ENCODE measurements at regions not wholly inside any gene's neighbourhood (a gene's known extent, or its start where the extent isn't known, plus 50 kb on each side); places are given as distances from the start of the nearest gene placed in this dataset.

DNA sequence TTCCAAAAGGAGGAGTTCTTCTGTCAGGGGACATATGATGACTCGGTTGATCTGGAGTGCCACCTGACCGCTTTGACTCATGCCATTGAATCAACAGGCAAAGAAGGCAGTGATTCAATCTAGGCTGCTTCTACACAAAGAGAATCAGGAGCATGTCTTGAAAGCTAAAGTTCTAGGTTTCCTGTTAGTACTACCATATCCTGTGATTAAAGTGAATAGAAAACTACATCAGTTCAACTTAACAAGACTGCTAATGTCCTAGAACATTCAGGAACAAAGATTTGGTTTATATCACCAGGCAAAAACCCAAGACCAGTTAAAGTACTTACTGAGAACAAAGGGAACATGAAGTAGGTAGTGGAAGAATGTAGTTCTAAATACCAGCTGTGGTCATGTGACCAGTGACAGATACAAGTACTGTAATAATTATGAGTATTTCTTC lies 216.8 kb upstream of the SGK1 start:
- Histone ChIP-seq H3K9ac (no peak overlapping the region), H3K4me3 (IDR thresholded peaks at IDR 0.05; ENCODE audit: insufficient read depth, low read depth, low read length) (no peak overlapping the region), H2AFZ (ENCODE audit: low read depth) (no peak overlapping the region), H3K4me1 (ENCODE audit: low read depth, poor library complexity, severe bottlenecking) (no peaks in the 10 kb centered on the region), H3K27ac (no peak overlapping the region), H3K79me2 (ENCODE audit: insufficient read depth, low read depth) (no peaks in the 10 kb centered on the region), H4K20me1 (ENCODE audit: insufficient read depth) (no peaks in the 10 kb centered on the region), H3K36me3 (ENCODE audit: insufficient read depth) (no peaks in the 10 kb centered on the region), H3K27me3 (ENCODE audit: insufficient read depth, low read depth) (no peaks in the 10 kb centered on the region), H3K4me2 (no peak overlapping the region)
- TF ChIP-seq, protein P1, sequence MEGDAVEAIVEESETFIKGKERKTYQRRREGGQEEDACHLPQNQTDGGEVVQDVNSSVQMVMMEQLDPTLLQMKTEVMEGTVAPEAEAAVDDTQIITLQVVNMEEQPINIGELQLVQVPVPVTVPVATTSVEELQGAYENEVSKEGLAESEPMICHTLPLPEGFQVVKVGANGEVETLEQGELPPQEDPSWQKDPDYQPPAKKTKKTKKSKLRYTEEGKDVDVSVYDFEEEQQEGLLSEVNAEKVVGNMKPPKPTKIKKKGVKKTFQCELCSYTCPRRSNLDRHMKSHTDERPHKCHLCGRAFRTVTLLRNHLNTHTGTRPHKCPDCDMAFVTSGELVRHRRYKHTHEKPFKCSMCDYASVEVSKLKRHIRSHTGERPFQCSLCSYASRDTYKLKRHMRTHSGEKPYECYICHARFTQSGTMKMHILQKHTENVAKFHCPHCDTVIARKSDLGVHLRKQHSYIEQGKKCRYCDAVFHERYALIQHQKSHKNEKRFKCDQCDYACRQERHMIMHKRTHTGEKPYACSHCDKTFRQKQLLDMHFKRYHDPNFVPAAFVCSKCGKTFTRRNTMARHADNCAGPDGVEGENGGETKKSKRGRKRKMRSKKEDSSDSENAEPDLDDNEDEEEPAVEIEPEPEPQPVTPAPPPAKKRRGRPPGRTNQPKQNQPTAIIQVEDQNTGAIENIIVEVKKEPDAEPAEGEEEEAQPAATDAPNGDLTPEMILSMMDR (conservative IDR thresholded peaks at IDR 0.05; ENCODE audit: low read depth, low read length) = no peak

- Histone ChIP-seq H3K4me3 (IDR thresholded peaks at IDR 0.05; ENCODE audit: insufficient read depth, low read depth, low read length) (no peak overlapping the region), H3K27ac (no peak overlapping the region), H3K4me2 (no peak overlapping the region), H4K20me1 (ENCODE audit: insufficient read depth) (no peaks in the 10 kb centered on the region), H3K9ac (no peak overlapping the region), H2AFZ (ENCODE audit: low read depth) (no peak overlapping the region), H3K36me3 (ENCODE audit: insufficient read depth) (no peaks in the 10 kb centered on the region), H3K4me1 (ENCODE audit: low read depth, poor library complexity, severe bottlenecking) (no peaks in the 10 kb centered on the region), H3K79me2 (ENCODE audit: insufficient read depth, low read depth) (no peaks in the 10 kb centered on the region), H3K27me3 (ENCODE audit: insufficient read depth, low read depth) (no peaks in the 10 kb centered on the region)
- TF ChIP-seq, protein P1 (conservative IDR thresholded peaks at IDR 0.05; ENCODE audit: low read depth, low read length) = no peak
Observed at GRCh38 chr6:134533991-134534390, 216.1 kb upstream of the SGK1 start.

- no peaks in the 10 kb centered on the region for H3K4me1 ChIP-seq (ENCODE audit: low read depth, poor library complexity, severe bottlenecking)
- no peaks in the 10 kb centered on the region for H4K20me1 ChIP-seq (ENCODE audit: insufficient read depth)
- H3K36me3 ChIP-seq (ENCODE audit: insufficient read depth) = no peaks in the 10 kb centered on the region
- no peak overlapping the region for H3K4me2 ChIP-seq
- no peak overlapping the region for H3K4me3 ChIP-seq (IDR thresholded peaks at IDR 0.05; ENCODE audit: insufficient read depth, low read depth, low read length)
- no peak overlapping the region for H2AFZ ChIP-seq (ENCODE audit: low read depth)
- no peaks in the 10 kb centered on the region for H3K79me2 ChIP-seq (ENCODE audit: insufficient read depth, low read depth)
- H3K27ac ChIP-seq = no peak overlapping the region
- no peaks in the 10 kb centered on the region for H3K27me3 ChIP-seq (ENCODE audit: insufficient read depth, low read depth)
- TF ChIP-seq, protein P1 (conservative IDR thresholded peaks at IDR 0.05; ENCODE audit: low read depth, low read length) = no peak
- H3K9ac ChIP-seq = no peak overlapping the region
Observed at GRCh38 chr6:134532694-134533624, 215.0 kb upstream of the SGK1 start.

GRCh38 chr6:134531611-134532010 lies 213.7 kb upstream of the SGK1 start:
- Histone ChIP-seq H2AFZ (ENCODE audit: low read depth) (no peak overlapping the region), H3K9ac (no peak overlapping the region)

More at GRCh38 chr6:134531611-134532010, 213.7 kb upstream of the SGK1 start:
- Histone ChIP-seq H3K4me2 (no peak overlapping the region), H3K36me3 (ENCODE audit: insufficient read depth) (no peaks in the 10 kb centered on the region), H3K4me3 (IDR thresholded peaks at IDR 0.05; ENCODE audit: insufficient read depth, low read depth, low read length) (no peak overlapping the region), H3K4me1 (ENCODE audit: low read depth, poor library complexity, severe bottlenecking) (no peaks in the 10 kb centered on the region), H4K20me1 (ENCODE audit: insufficient read depth) (no peaks in the 10 kb centered on the region), H3K27me3 (ENCODE audit: insufficient read depth, low read depth) (no peaks in the 10 kb centered on the region), H3K27ac (no peak overlapping the region), H3K79me2 (ENCODE audit: insufficient read depth, low read depth) (no peaks in the 10 kb centered on the region)
- TF ChIP-seq, protein P1 (conservative IDR thresholded peaks at IDR 0.05; ENCODE audit: low read depth, low read length) = no peak

Data from KMS-11 (cell line).